ENCODE measurements at regions not wholly inside any gene's neighbourhood (a gene's known extent, or its start where the extent isn't known, plus 50 kb on each side); places are given as distances from the start of the nearest gene placed in this dataset.

GRCh38 chr6:143619824-143620401 is 57.9 kb upstream of the PHACTR2 start (continued):
- TF ChIP-seq, protein P1, sequence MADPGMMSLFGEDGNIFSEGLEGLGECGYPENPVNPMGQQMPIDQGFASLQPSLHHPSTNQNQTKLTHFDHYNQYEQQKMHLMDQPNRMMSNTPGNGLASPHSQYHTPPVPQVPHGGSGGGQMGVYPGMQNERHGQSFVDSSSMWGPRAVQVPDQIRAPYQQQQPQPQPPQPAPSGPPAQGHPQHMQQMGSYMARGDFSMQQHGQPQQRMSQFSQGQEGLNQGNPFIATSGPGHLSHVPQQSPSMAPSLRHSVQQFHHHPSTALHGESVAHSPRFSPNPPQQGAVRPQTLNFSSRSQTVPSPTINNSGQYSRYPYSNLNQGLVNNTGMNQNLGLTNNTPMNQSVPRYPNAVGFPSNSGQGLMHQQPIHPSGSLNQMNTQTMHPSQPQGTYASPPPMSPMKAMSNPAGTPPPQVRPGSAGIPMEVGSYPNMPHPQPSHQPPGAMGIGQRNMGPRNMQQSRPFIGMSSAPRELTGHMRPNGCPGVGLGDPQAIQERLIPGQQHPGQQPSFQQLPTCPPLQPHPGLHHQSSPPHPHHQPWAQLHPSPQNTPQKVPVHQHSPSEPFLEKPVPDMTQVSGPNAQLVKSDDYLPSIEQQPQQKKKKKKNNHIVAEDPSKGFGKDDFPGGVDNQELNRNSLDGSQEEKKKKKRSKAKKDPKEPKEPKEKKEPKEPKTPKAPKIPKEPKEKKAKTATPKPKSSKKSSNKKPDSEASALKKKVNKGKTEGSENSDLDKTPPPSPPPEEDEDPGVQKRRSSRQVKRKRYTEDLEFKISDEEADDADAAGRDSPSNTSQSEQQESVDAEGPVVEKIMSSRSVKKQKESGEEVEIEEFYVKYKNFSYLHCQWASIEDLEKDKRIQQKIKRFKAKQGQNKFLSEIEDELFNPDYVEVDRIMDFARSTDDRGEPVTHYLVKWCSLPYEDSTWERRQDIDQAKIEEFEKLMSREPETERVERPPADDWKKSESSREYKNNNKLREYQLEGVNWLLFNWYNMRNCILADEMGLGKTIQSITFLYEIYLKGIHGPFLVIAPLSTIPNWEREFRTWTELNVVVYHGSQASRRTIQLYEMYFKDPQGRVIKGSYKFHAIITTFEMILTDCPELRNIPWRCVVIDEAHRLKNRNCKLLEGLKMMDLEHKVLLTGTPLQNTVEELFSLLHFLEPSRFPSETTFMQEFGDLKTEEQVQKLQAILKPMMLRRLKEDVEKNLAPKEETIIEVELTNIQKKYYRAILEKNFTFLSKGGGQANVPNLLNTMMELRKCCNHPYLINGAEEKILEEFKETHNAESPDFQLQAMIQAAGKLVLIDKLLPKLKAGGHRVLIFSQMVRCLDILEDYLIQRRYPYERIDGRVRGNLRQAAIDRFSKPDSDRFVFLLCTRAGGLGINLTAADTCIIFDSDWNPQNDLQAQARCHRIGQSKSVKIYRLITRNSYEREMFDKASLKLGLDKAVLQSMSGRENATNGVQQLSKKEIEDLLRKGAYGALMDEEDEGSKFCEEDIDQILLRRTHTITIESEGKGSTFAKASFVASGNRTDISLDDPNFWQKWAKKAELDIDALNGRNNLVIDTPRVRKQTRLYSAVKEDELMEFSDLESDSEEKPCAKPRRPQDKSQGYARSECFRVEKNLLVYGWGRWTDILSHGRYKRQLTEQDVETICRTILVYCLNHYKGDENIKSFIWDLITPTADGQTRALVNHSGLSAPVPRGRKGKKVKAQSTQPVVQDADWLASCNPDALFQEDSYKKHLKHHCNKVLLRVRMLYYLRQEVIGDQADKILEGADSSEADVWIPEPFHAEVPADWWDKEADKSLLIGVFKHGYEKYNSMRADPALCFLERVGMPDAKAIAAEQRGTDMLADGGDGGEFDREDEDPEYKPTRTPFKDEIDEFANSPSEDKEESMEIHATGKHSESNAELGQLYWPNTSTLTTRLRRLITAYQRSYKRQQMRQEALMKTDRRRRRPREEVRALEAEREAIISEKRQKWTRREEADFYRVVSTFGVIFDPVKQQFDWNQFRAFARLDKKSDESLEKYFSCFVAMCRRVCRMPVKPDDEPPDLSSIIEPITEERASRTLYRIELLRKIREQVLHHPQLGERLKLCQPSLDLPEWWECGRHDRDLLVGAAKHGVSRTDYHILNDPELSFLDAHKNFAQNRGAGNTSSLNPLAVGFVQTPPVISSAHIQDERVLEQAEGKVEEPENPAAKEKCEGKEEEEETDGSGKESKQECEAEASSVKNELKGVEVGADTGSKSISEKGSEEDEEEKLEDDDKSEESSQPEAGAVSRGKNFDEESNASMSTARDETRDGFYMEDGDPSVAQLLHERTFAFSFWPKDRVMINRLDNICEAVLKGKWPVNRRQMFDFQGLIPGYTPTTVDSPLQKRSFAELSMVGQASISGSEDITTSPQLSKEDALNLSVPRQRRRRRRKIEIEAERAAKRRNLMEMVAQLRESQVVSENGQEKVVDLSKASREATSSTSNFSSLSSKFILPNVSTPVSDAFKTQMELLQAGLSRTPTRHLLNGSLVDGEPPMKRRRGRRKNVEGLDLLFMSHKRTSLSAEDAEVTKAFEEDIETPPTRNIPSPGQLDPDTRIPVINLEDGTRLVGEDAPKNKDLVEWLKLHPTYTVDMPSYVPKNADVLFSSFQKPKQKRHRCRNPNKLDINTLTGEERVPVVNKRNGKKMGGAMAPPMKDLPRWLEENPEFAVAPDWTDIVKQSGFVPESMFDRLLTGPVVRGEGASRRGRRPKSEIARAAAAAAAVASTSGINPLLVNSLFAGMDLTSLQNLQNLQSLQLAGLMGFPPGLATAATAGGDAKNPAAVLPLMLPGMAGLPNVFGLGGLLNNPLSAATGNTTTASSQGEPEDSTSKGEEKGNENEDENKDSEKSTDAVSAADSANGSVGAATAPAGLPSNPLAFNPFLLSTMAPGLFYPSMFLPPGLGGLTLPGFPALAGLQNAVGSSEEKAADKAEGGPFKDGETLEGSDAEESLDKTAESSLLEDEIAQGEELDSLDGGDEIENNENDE (IDR thresholded peaks at IDR 0.05; ENCODE audit: insufficient replicate concordance, low read length) = no peak
- TF ChIP-seq, protein P2, sequence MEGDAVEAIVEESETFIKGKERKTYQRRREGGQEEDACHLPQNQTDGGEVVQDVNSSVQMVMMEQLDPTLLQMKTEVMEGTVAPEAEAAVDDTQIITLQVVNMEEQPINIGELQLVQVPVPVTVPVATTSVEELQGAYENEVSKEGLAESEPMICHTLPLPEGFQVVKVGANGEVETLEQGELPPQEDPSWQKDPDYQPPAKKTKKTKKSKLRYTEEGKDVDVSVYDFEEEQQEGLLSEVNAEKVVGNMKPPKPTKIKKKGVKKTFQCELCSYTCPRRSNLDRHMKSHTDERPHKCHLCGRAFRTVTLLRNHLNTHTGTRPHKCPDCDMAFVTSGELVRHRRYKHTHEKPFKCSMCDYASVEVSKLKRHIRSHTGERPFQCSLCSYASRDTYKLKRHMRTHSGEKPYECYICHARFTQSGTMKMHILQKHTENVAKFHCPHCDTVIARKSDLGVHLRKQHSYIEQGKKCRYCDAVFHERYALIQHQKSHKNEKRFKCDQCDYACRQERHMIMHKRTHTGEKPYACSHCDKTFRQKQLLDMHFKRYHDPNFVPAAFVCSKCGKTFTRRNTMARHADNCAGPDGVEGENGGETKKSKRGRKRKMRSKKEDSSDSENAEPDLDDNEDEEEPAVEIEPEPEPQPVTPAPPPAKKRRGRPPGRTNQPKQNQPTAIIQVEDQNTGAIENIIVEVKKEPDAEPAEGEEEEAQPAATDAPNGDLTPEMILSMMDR (IDR thresholded peaks at IDR 0.05; ENCODE audit: control extremely low read depth in 1 of 3, insufficient read depth in 1 of 3, low read depth in 1 of 3, low read length in 3 of 3) = no peak
- TF ChIP-seq SP1 (IDR thresholded peaks at IDR 0.05; ENCODE audit: low read depth, low read length) = no peak
- TF ChIP-seq CREB1 (IDR thresholded peaks at IDR 0.05) = no peak
- no peak for TF ChIP-seq RBBP5 (IDR thresholded peaks at IDR 0.05; ENCODE audit: borderline replicate concordance, low read depth, low read length)

Measured in H1 (cell line).